WERI-Rb-1 (cell line): ENCODE measurements at regions not wholly inside any gene's neighbourhood (a gene's known extent, or its start where the extent isn't known, plus 50 kb on each side); places are given as distances from the start of the nearest gene placed in this dataset.

ENCODE experiments used
- DNase-seq: peaks from one replicate; pipeline ENCODE4 v3.0.0-alpha.2; 2020
- H3K27ac ChIP-seq: fragments of 250-450 bp; sonication (Bioruptor Pico); 2 replicates; pipeline ENCODE4 v1.5.1; 2020; ENCODE audit warnings: mild to moderate bottlenecking, moderate library complexity
- H3K27me3 ChIP-seq: fragments of 250-450 bp; sonication (Bioruptor Pico); 2 replicates; pipeline ENCODE4 v1.5.1; 2021; ENCODE audit warnings: mild to moderate bottlenecking, low read depth, moderate library complexity; ENCODE audit not compliant: insufficient read depth, severe bottlenecking
- H3K36me3 ChIP-seq: fragments of 250-450 bp; sonication (Bioruptor Pico); 2 replicates; pipeline ENCODE4 v1.5.1; 2020; ENCODE audit warnings: mild to moderate bottlenecking, moderate library complexity
- H3K4me3 ChIP-seq: 2 replicates; pipeline ENCODE4 v1.5.1; 2011; ENCODE audit warnings: low read depth, mild to moderate bottlenecking, control low read depth, low read length
- H3K9me3 ChIP-seq: fragments of 250-450 bp; sonication (Bioruptor Pico); 2 replicates; pipeline ENCODE4 v1.5.1; 2021; ENCODE audit warnings: mild to moderate bottlenecking, moderate library complexity; ENCODE audit not compliant: severe bottlenecking
- TF ChIP-seq, protein P1 (sequence below): IDR thresholded peaks from 2 replicates; pipeline ENCODE4 v1.5.1; 2011; ENCODE audit warnings: low read depth, mild to moderate bottlenecking, control low read depth, inconsistent platforms, low read length

DNA sequence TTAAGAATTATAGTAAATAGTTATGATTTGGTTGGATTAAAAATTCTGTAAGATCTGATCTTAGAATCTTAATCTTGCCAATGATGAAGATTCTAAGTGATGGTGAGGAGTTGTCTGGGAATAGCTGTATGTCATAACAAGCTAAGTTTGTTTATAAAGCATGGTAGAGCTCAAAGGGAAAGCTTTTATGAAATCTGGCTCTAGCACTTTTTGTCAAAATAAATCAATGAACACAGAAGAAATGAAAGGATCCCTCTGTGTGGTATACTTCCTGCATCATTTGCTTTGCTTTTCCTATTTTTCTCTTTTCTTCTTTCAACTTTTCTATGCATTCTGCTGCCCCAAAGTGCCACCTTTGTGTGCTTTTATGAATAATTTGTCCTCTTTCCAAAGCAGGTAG, 193.5 kb upstream of the FAT1 start:
- no peak for DNase-seq
- no peaks in the 10 kb centered on the region for H3K9me3 ChIP-seq
- TF ChIP-seq, protein P1, sequence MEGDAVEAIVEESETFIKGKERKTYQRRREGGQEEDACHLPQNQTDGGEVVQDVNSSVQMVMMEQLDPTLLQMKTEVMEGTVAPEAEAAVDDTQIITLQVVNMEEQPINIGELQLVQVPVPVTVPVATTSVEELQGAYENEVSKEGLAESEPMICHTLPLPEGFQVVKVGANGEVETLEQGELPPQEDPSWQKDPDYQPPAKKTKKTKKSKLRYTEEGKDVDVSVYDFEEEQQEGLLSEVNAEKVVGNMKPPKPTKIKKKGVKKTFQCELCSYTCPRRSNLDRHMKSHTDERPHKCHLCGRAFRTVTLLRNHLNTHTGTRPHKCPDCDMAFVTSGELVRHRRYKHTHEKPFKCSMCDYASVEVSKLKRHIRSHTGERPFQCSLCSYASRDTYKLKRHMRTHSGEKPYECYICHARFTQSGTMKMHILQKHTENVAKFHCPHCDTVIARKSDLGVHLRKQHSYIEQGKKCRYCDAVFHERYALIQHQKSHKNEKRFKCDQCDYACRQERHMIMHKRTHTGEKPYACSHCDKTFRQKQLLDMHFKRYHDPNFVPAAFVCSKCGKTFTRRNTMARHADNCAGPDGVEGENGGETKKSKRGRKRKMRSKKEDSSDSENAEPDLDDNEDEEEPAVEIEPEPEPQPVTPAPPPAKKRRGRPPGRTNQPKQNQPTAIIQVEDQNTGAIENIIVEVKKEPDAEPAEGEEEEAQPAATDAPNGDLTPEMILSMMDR, result no peak
- no peak overlapping the region for H3K27ac ChIP-seq
- H3K36me3 ChIP-seq, result no peaks in the 10 kb centered on the region
- H3K4me3 ChIP-seq, result no peak overlapping the region
- peaks cover 84% of the 10 kb centered on the region for H3K27me3 ChIP-seq

DNA sequence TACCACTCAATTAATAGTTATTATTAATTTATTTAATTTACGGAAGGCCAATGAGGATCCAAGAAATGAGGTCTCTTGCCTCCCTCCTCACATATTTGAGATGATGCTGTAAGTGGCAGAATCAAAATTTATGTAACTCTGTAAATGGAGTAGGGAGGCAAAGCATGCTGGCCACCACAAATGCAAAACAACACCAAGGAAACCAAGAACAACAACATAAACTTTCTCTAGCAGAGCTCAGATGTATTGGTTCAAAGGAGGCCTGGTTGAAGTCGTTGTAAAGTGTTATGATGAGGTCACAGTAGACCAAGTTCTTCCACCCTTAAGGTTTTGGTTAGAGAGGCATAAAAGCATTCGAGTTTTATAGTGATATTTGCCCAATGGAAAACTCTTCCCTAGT, 194.8 kb upstream of the FAT1 start:
- Histone ChIP-seq H3K27me3 (peaks cover 82% of the 10 kb centered on the region), H3K36me3 (no peaks in the 10 kb centered on the region), H3K4me3 (no peak overlapping the region), H3K27ac (no peak overlapping the region), H3K9me3 (no peaks in the 10 kb centered on the region)
- TF ChIP-seq, protein P1, result no peak
- DNase-seq, result no peak

DNA sequence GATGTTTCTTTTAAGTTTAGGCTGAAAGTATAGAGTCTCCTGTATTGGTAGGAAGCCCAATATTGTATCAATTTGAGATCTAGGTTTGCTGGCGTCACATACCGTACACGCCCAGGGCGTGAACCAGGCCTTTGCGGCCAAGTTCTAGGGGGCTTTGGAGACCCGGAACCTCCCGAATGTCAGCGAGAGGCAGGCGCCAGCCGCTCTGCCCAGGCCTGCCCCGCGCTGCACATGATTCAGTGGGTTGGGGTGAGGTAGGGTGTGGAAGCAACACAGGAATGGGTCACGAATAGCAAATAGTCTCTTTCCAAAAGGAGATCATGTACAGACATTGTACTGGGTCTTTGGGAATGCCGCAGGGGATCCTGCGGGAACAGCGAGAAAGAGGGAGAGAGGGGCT, 195.7 kb upstream of the FAT1 start:
- TF ChIP-seq, protein P1, result no peak
- DNase-seq, result no peak
- no peaks in the 10 kb centered on the region for H3K9me3 ChIP-seq
- no peak overlapping the region for H3K27ac ChIP-seq
- H3K4me3 ChIP-seq, result no peak overlapping the region
- peaks cover 79% of the 10 kb centered on the region for H3K27me3 ChIP-seq
- H3K36me3 ChIP-seq, result no peaks in the 10 kb centered on the region

DNA sequence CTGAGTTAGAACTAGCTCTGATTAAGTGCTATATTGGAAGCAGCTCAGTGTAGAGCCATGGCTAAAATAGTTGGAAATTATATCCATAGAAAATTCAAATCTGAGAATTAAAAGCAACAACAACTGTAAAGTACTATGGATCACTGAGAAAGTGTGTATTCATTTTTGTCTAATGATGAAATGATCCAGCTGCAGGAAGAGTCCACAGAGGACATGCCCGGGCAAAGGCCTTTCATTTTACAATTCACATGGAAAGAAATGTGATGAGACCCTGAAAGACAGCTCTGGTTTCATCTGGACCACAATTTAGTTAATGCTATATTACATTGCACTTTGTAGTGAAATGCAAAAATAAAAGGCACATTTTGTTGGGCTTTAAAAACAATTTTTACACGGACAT, 196.8 kb upstream of the FAT1 start:
- Histone ChIP-seq H3K27me3 (peaks cover 69% of the 10 kb centered on the region), H3K36me3 (no peaks in the 10 kb centered on the region), H3K9me3 (no peaks in the 10 kb centered on the region), H3K4me3 (no peak overlapping the region), H3K27ac (no peak overlapping the region)
- DNase-seq, result no peak
- TF ChIP-seq, protein P1, result no peak

DNA sequence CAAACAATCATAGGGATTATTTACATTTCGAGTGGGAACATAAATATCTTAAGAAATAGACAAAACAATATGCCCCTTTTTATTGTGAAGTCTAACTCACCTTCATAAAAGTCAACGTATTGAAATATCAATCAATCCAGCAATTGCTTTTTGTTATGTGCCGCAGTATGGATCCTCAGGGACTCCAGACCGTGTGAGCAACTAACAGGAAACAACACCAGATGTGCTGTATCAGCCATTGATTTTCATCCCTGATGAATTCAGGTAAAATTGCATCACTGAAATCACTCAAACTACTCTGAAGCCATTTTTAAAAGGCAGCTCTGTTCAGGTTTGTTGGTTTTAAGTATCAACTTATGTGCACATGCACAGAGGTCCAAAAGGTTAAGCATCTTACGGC, 197.3 kb upstream of the FAT1 start:
- DNase-seq, result no peak
- no peaks in the 10 kb centered on the region for H3K9me3 ChIP-seq
- no peaks in the 10 kb centered on the region for H3K36me3 ChIP-seq
- TF ChIP-seq, protein P1, result no peak
- H3K27me3 ChIP-seq, result peaks cover 64% of the 10 kb centered on the region
- H3K4me3 ChIP-seq, result no peak overlapping the region
- no peak overlapping the region for H3K27ac ChIP-seq

DNA sequence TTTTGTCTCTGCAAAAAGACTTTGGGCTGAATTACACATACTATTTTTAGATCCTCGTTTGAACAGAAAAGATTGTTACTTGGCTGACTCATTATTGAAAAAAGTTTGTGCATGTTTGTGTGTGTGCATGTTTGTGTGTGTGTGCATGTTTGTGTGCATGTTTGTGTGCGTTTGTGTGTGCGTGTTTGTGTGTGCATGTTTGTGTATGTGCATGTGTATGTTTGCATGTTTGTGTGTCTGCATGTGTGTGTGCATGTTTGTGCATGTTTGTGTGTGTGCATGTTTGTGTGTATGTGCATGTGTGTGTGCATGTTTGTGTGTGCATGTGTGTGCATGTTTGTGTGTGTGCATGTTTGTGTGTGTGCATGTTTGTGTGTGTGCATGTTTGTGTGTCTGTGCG, 201.1 kb upstream of the FAT1 start:
- H3K36me3 ChIP-seq, result no peaks in the 10 kb centered on the region
- DNase-seq, result no peak
- H3K27ac ChIP-seq, result no peak overlapping the region
- peaks cover 56% of the 10 kb centered on the region for H3K27me3 ChIP-seq
- no peak overlapping the region for H3K4me3 ChIP-seq
- H3K9me3 ChIP-seq, result no peaks in the 10 kb centered on the region
- TF ChIP-seq, protein P1, result no peak
